ENCODE measurements at regions not wholly inside any gene's neighbourhood (a gene's known extent, or its start where the extent isn't known, plus 50 kb on each side); places are given as distances from the start of the nearest gene placed in this dataset.

GRCh38 chr1:228546541-228547463 is 59.6 kb downstream of the RNF187 start:
- CTCF ChIA-PET (ENCODE audit: low intra/inter-chr PET ratio, low total read pairs): no interaction called here
- intact Hi-C loops (cut with micrococcal nuclease; ENCODE audit: unreplicated experiment): no loop called here
- TF ChIP-seq ZNF644 (CRISPR knock-in tag; IDR thresholded peaks at IDR 0.05; ENCODE audit: low read depth) (no peak), SP2 (CRISPR knock-in tag; IDR thresholded peaks at IDR 0.05) (no peak), ZNF292 (CRISPR knock-in tag; IDR thresholded peaks at IDR 0.05; ENCODE audit: borderline replicate concordance, low read depth) (no peak), IKZF4 (CRISPR knock-in tag; IDR thresholded peaks at IDR 0.05; ENCODE audit: borderline replicate concordance, low read depth, not compliant biosample characterization) (no peak)
- FAIRE-seq (no peak), ATAC-seq (no peak), DNase-seq (ENCODE audit: low spot score) (no peak)
- Histone ChIP-seq H3K27me3 (ENCODE audit: control insufficient read depth in 1 of 2, insufficient read depth in 2 of 2, low read length in 2 of 2) (peaks cover 0 to 29% of the 10 kb centered on the region in 2 experiments; a peak in 3 of 5 replicates), H2AFZ (ENCODE audit: low read length) (no peak overlapping the region), H3K4me1 (ENCODE audit: insufficient read depth, low read length) (no peaks in the 10 kb centered on the region), H3K4me2 (ENCODE audit: low read depth, low read length) (no peak overlapping the region), H3K79me2 (ENCODE audit: insufficient read depth, low read length) (no peaks in the 10 kb centered on the region), H3K27ac (ENCODE audit: extremely low read length, insufficient read depth, low read length) (no peak overlapping the region), H3K4me3 (replicated peaks in 1 of 3; ENCODE audit: insufficient read depth in 1 of 3, low read depth in 2 of 3, low read length in 3 of 3) (no peak overlapping the region), H3K9ac (ENCODE audit: insufficient read depth, low read depth, low read length) (no peak overlapping the region), H3K36me3 (replicated peaks in 1 of 2; ENCODE audit: control insufficient read depth in 1 of 2, insufficient read depth in 2 of 2, low read length in 2 of 2) (no peaks in the 10 kb centered on the region), H3K9me3 (ENCODE audit: low read length) (no peaks in the 10 kb centered on the region), H4K20me1 (ENCODE audit: insufficient read depth, low read length) (no peaks in the 10 kb centered on the region)
- 18% methylated on average over 12 of the region's 12 CpGs for WGBS (ENCODE audit: low lambda C conversion rate)
- POLR2A ChIA-PET: no interaction called here
- no TSS peak for BruUV-seq (replicated peaks)
- in situ Hi-C loops (cut with HindIII; ENCODE audit: extremely low pct_ligation_motif_present, low pct_unique_long_range_greater_than_20kb): no loop called here

DNA sequence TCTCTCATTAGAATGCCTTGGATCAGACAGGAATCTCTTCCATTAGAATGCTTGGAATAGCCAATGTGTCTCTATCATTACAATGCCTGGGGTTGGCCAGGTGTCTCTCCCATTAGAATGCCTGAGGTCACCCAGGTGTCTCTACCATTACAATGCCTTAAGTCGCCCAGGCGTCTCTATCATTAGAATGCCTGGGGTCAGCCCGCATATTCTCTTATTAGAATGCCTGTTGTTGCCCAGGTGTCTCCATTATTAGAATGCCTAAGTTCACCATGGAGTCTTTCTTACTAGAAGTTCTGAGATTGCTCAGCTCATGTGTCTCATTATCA is 60.2 kb downstream of the RNF187 start:
- no peak overlapping the region for H3K9ac ChIP-seq (ENCODE audit: insufficient read depth, low read depth, low read length)
- no peaks in the 10 kb centered on the region for H3K36me3 ChIP-seq (replicated peaks in 1 of 2; ENCODE audit: control insufficient read depth in 1 of 2, insufficient read depth in 2 of 2, low read length in 2 of 2)
- no TSS peak for BruUV-seq (replicated peaks)
- no peak overlapping the region for H3K4me2 ChIP-seq (ENCODE audit: low read depth, low read length)
- DNase-seq (ENCODE audit: low spot score) (no peak), FAIRE-seq (no peak), ATAC-seq (no peak)
- H3K9me3 ChIP-seq (ENCODE audit: low read length): no peaks in the 10 kb centered on the region
- in situ Hi-C loops (cut with HindIII; ENCODE audit: extremely low pct_ligation_motif_present, low pct_unique_long_range_greater_than_20kb) (no loop called here), intact Hi-C loops (cut with micrococcal nuclease; ENCODE audit: unreplicated experiment) (no loop called here)
- no peak overlapping the region for H3K4me3 ChIP-seq (replicated peaks in 1 of 3; ENCODE audit: insufficient read depth in 1 of 3, low read depth in 2 of 3, low read length in 3 of 3)
- CTCF ChIA-PET (ENCODE audit: low intra/inter-chr PET ratio, low total read pairs): no interaction called here
- H3K27me3 ChIP-seq (ENCODE audit: control insufficient read depth in 1 of 2, insufficient read depth in 2 of 2, low read length in 2 of 2): peaks cover 0 to 35% of the 10 kb centered on the region in 2 experiments; a peak in 3 of 5 replicates
- no peaks in the 10 kb centered on the region for H3K79me2 ChIP-seq (ENCODE audit: insufficient read depth, low read length)
- TF ChIP-seq ZNF17 (CRISPR knock-in tag; IDR thresholded peaks at IDR 0.05) (no peak), SRSF4 (IDR thresholded peaks at IDR 0.05; ENCODE audit: low read depth, low read length, poor library complexity, severe bottlenecking) (no peak)
- TF ChIP-seq, protein P1, sequence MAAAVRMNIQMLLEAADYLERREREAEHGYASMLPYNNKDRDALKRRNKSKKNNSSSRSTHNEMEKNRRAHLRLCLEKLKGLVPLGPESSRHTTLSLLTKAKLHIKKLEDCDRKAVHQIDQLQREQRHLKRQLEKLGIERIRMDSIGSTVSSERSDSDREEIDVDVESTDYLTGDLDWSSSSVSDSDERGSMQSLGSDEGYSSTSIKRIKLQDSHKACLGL (CRISPR knock-in tag; IDR thresholded peaks at IDR 0.05): no peak
- POLR2A ChIA-PET: no interaction called here
- 0% methylated on average over 3 of the region's 3 CpGs for WGBS (ENCODE audit: low lambda C conversion rate)
- H4K20me1 ChIP-seq (ENCODE audit: insufficient read depth, low read length): no peaks in the 10 kb centered on the region
- no peaks in the 10 kb centered on the region for H3K4me1 ChIP-seq (ENCODE audit: insufficient read depth, low read length)
- H3K27ac ChIP-seq (ENCODE audit: extremely low read length, insufficient read depth, low read length): no peak overlapping the region
- no peak overlapping the region for H2AFZ ChIP-seq (ENCODE audit: low read length)
